Liver (tissue), 3 donors: ENCODE measurements at regions not wholly inside any gene's neighbourhood (a gene's known extent, or its start where the extent isn't known, plus 50 kb on each side); places are given as distances from the start of the nearest gene placed in this dataset.

ENCODE experiments used
- ATF3 ChIP-seq: IDR thresholded peaks from 2 replicates; pipeline ENCODE4 v1.6.1; 2016; ENCODE audit warnings: antibody characterized with exemption
- CTCF ChIP-seq: fragments of 150-350 bp; IDR thresholded peaks from 2 replicates; pipeline ENCODE4 v1.5.1; 2017; ENCODE audit warnings: improper control_type of control experiment, low read depth, low read length; ENCODE audit not compliant: missing input control
- GABPA ChIP-seq, 2 donors: IDR thresholded peaks in 1 of 2; conservative IDR thresholded peaks in 1 of 2; 2 replicates each; pipeline ENCODE4 v1.6.1; 2016; ENCODE audit warnings: antibody characterized with exemption in 2 of 2, mild to moderate bottlenecking in 1 of 2, moderate library complexity in 1 of 2
- MAX ChIP-seq: IDR thresholded peaks from 2 replicates; pipeline ENCODE4 v1.6.1; 2016; ENCODE audit warnings: antibody characterized with exemption
- RAD21 ChIP-seq, 2 donors: IDR thresholded peaks; 2 replicates each; pipeline ENCODE4 v1.6.1; 2016; ENCODE audit warnings: antibody characterized with exemption in 2 of 2, mild to moderate bottlenecking in 2 of 2
- REST ChIP-seq: IDR thresholded peaks from 2 replicates; pipeline ENCODE4 v1.6.1; 2016; ENCODE audit warnings: antibody characterized with exemption, mild to moderate bottlenecking
- TAF1 ChIP-seq: conservative IDR thresholded peaks from 2 replicates; pipeline ENCODE4 v1.6.1; 2016; ENCODE audit warnings: antibody characterized with exemption, mild to moderate bottlenecking
- YY1 ChIP-seq: IDR thresholded peaks from 2 replicates; pipeline ENCODE4 v1.6.1; 2016; ENCODE audit warnings: antibody characterized with exemption, mild to moderate bottlenecking
- donor health status: healthy.
- donor health status: healthy.

- TF ChIP-seq ATF3 (no peak), CTCF (no peak), RAD21 (IDR thresholded peaks at IDR 0.05) (no peak), GABPA (IDR thresholded peaks at IDR 0.05 in 1 of 2, conservative IDR thresholded peaks at IDR 0.05 in 1 of 2) (no peak), REST (no peak), YY1 (no peak), TAF1 (no peak), MAX (no peak)
Observed at GRCh38 chr2:60095903-60096302, 457.6 kb downstream of the BCL11A start.
